ENCODE measurements at regions not wholly inside any gene's neighbourhood (a gene's known extent, or its start where the extent isn't known, plus 50 kb on each side); places are given as distances from the start of the nearest gene placed in this dataset.

GRCh38 chr2:204110751-204111516 is 174.4 kb downstream of the ICOS start:
- no peak overlapping the region for H3K4me3 ChIP-seq (ENCODE audit: low read depth, low read length)
- DNase-seq (ENCODE audit: low read depth), result no peak
- peaks cover 2% of the 10 kb centered on the region for H3K27me3 ChIP-seq (ENCODE audit: control insufficient read depth, insufficient read depth, low read length)
- H3K36me3 ChIP-seq (ENCODE audit: control insufficient read depth, insufficient read depth, low read length), result no peaks in the 10 kb centered on the region
- no peak for TF ChIP-seq CTCF (IDR thresholded peaks at IDR 0.05; ENCODE audit: insufficient read depth, low read length, poor library complexity, severe bottlenecking)

DNA sequence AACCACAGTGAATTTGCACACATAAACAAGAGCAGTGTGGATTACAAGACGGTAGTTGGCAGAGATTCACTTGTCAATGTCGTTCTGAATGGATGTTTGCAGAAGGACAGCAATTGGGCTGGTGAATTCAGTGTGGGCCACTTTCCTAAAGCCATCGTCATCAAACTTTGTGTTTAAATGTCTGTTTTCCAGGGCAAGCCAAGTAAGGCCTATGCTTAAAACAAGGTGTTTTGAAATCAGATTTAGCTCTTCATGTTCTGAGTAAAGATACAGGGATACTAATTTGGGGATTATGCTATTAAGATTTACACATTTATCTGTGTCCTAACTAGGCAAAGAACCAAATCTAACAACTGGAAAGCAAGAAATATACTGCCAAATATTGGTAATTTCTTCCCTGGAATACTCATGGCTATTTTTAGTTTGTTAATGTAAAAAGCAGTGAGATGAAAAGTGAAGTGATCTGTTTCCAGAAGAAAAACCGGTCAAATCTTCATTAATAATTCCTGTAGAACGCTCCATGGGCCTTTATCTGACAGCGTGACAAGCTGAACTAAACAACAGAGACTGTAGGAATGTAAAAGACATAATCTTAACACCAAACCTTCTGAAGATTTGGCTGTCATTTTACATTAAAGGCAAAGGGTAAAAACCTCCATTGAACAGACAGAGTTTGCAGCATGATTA is 175.7 kb downstream of the ICOS start:
- DNase-seq (ENCODE audit: low read depth), result no peak
- Histone ChIP-seq H3K27me3 (ENCODE audit: control insufficient read depth, insufficient read depth, low read length) (peaks cover 2% of the 10 kb centered on the region), H3K36me3 (ENCODE audit: control insufficient read depth, insufficient read depth, low read length) (no peaks in the 10 kb centered on the region), H3K4me3 (ENCODE audit: low read depth, low read length) (no peak overlapping the region)
- TF ChIP-seq CTCF (IDR thresholded peaks at IDR 0.05; ENCODE audit: insufficient read depth, low read length, poor library complexity, severe bottlenecking), result no peak

DNA sequence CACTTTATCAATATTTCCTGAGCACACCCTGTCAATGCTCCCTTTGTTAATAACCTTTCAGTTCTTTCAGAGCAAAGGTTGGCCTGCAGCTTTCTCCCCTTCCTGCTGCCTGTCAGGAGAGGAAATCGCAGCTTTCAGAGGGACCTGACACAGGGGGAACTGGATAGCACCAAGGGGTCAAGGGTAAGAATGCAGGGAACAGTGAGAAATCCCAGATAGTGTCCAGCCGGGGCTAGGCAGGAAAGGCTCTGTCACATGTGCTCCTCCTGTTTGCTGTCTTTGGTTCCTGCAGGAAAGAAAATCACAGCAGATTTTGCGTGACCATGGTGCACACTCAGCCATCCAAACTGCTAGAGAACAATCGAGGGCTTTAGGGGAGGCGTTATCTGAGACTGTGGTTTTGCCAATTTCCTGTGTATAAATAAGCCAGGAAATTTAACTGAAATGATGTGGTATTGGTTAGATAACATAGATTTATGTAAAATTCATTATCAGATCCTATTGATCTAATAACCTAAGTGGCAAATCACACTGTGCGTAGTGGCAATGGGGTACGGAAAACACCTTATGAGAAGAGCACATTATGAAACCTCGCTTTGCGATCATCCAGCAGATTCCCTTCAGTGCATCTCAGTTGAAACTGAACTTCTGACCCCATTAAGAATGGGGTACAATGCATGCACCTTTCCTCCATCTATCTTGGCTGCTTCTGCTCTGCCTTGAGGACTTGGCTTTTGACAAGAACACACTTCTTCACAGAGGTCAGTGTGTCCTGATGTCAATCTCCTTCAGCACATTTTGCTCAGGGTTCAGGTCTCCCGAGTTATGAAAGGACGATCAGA is 178.0 kb downstream of the ICOS start:
- Histone ChIP-seq H3K36me3 (ENCODE audit: control insufficient read depth, insufficient read depth, low read length) (no peaks in the 10 kb centered on the region), H3K27me3 (ENCODE audit: control insufficient read depth, insufficient read depth, low read length) (peaks cover 2% of the 10 kb centered on the region), H3K4me3 (ENCODE audit: low read depth, low read length) (no peak overlapping the region)
- DNase-seq (ENCODE audit: low read depth), result no peak
- no peak for TF ChIP-seq CTCF (IDR thresholded peaks at IDR 0.05; ENCODE audit: insufficient read depth, low read length, poor library complexity, severe bottlenecking)

GRCh38 chr2:204115137-204116056 is 178.8 kb downstream of the ICOS start:
- DNase-seq (ENCODE audit: low read depth), result no peak
- Histone ChIP-seq H3K36me3 (ENCODE audit: control insufficient read depth, insufficient read depth, low read length) (no peaks in the 10 kb centered on the region), H3K27me3 (ENCODE audit: control insufficient read depth, insufficient read depth, low read length) (peaks cover 2% of the 10 kb centered on the region), H3K4me3 (ENCODE audit: low read depth, low read length) (no peak overlapping the region)
- TF ChIP-seq CTCF (IDR thresholded peaks at IDR 0.05; ENCODE audit: insufficient read depth, low read length, poor library complexity, severe bottlenecking), result no peak

GRCh38 chr2:204116159-204116792 is 179.7 kb downstream of the ICOS start:
- no peak for TF ChIP-seq CTCF (IDR thresholded peaks at IDR 0.05; ENCODE audit: insufficient read depth, low read length, poor library complexity, severe bottlenecking)
- no peak for DNase-seq (ENCODE audit: low read depth)
- H3K4me3 ChIP-seq (ENCODE audit: low read depth, low read length), result no peak overlapping the region
- H3K27me3 ChIP-seq (ENCODE audit: control insufficient read depth, insufficient read depth, low read length), result peaks cover 2% of the 10 kb centered on the region
- no peaks in the 10 kb centered on the region for H3K36me3 ChIP-seq (ENCODE audit: control insufficient read depth, insufficient read depth, low read length)
